Muscle of arm (tissue), 1 donor: ENCODE measurements at regions not wholly inside any gene's neighbourhood (a gene's known extent, or its start where the extent isn't known, plus 50 kb on each side); places are given as distances from the start of the nearest gene placed in this dataset.
"Not testable (repeated sequence)": the region's sequence is repeated elsewhere in the genome, so short reads cannot be mapped to it uniquely, and the experiment has no call there.

ENCODE experiments used
- DNase-seq: peaks from one replicate; pipeline ENCODE4 v3.0.0-alpha.2; 2013

DNA sequence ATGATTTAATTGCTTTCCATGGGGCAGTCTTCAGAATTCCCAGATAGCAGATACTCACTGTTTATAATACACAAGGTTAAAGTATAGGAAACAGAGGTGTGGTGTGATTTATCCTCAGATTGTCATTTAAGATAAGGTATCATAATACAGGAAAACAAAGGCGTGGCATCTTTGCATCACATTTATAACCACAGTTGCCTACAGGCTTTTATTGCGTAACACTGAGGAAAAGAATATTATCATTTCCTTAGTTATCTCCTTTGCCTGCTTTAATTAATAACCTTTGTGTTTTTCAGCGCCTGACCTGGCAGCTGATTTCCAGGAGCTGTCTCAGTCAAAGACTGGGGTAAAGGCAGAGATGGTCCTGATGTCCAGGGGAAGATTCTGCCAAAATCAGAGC lies 68.8 kb downstream of the SSX7 start:
- no peak for DNase-seq

DNA sequence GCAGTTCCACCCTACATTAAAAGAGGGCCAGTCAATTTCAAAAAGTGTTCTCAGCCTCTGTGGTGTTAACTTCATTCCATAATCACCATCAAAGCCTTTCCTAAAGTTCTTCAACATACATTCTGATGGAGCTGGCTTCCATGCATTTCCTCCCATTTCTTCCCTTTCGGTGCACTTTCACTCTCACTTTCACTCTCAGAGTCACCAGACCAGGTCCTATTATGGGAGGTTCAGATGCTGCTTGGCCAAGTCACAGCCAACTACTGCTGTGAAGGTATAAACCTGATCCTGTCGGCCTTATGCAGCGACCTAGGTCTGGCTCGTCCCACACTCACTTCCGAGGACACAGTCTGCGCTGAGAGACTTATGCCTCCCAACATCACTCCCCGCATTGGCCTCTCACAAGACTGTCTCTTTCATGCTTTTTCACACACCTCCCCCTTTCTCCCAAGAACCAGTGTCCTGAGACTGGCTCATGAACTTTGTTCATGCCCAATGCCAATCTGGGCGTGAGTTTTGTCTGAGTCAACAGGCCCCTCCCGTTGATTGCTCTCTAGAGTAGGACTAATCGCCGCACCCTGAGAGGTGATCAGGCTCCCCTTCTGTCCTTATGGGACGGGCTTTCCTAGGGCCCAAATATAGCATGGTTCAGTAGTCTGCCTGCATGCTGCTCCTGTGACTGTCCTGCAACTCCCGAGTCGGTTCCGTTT lies 60.8 kb upstream of the XAGE1B start:
- DNase-seq, result no peak

DNA sequence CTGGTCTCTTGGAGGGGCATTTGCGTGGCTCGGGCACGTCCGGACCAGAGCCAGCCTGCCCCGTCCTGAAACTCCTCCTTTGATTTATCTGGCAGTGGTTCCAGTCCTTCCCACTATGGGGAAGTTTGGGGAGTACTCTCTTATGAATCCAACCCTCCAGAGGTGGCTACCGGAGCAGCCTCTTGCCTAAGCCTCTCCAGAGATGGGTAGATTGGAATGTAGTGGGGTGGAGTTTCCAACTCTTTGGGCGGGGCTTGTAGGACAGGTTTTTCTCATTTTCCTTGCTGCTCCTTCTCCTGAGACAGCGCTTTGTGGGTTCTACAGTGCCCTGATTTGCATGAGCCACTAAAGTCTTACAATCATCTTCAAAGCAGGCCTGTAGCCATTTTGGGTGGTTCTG lies 60.1 kb upstream of the XAGE1B start:
- DNase-seq, result no peak

DNA sequence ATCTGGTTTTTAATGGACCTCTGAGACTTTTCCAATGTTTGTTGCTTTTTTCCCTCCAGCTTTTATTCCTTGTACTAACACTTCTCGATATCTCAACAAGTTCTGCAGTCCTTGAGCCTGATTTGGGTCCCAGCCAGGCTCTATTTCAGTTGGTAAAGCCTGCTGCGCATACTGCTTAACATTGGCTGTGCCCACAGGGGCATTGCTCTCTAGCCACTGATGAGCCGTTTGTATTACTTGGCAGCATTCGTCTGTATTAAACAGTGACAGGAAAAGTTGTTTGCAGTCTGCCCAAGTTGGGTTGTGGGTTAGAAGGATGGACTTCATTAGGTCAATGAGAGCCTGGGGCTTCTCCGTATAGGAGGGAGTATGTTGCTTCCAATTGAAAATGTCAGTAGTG lies 59.6 kb upstream of the XAGE1B start:
- DNase-seq, result no peak

DNA sequence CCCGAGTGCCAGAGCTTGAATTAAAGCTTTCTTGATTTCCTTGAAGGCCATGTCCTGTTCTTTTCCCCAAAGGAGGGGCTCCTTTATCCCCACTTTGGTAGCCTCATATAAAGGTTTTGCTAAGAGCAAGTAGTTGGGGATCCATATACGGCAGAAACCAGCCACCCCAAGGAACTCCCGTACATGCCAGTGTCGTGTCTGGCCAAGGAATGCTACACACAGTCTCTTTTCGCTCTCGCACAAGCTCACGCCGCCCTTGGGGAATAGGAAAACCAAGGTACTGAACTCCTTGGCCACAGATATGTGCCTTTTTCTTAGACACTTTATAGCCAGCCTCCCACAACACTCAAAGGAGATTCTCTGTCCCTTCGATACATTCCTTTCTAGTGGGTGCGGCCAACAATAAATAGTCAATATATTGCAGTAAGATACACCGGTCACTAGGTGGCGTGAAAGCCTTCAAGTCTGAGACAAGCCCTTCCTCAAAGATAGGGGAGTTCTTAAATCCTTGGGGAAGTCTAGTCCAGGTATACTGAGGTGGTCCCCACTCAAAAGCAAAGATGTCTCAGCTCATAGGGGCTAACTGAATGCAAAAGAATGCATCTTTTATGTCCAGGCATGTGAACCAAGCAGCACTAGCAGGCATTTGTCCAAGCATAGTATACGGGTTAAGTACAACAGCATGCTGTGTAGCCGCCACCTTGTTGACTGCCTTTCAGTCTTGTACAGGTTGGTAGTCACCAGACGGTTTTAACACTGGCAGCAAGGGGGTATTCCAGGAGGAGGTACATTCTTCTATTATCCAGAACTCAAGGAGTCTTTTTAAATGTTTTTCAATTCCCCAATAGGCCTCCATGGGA lies 57.8 kb upstream of the XAGE1B start:
- DNase-seq, result peak; percentile 15

DNA sequence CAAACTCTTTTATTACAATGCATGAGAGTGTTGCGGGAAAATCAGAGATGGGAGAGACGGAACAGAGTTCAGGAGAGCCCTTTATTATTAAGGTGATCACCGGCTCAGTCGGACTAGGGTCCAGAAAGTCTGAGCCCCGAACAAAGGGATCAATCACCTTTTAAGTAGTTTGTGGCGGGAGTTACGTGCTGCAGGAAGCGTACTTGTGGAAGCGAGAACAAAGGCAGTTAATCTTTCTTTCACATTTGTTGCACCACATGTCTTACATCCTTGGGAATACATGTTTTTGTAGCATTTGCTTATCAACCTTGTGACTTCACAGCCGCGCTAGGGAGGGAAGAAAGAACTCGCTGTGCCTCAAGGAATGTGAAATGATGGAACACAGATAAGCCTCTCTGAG lies 51.3 kb upstream of the XAGE1B start:
- not testable (repeated sequence) for DNase-seq
